GM19023 (cell line): ENCODE measurements at regions not wholly inside any gene's neighbourhood (a gene's known extent, or its start where the extent isn't known, plus 50 kb on each side); places are given as distances from the start of the nearest gene placed in this dataset.
A peak's percentile ranks its signal among the peaks of the same experiment; 100 is the strongest.

ENCODE experiments used
- ATAC-seq: cut with Tn5 transposase; IDR thresholded peaks from one replicate; pipeline ENCODE4 v1.9.1; 2021; ENCODE audit warnings: mild to moderate bottlenecking, moderate library complexity; ENCODE audit not compliant: unreplicated experiment

GRCh38 chr3:148254402-148254801 lies 443.3 kb upstream of the AGTR1 start:
- no peak for ATAC-seq

GRCh38 chr3:148255981-148256969 lies 441.4 kb upstream of the AGTR1 start:
- no peak for ATAC-seq

GRCh38 chr3:148262980-148263379 lies 434.7 kb upstream of the AGTR1 start:
- no peak for ATAC-seq

GRCh38 chr3:148265841-148266240 lies 431.9 kb upstream of the AGTR1 start:
- ATAC-seq, result no peak

DNA sequence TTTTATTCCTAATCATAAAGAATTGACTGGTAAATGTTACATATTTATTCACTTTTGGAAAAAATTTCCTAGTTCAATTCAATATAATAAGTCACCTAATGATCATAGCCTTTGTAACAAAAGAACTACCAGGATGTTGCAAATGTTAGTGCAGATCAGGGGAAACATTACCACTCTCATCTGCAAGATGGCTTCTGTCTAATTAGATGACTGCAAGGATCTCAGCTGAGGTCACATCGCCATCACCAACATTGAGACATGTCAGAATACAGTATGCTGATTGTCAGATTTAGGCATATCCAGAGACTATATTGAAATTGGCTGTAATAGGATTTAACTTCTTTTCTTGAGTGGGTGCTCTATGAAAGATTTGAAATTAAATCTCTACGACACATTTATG lies 431.4 kb upstream of the AGTR1 start:
- ATAC-seq, result no peak

- ATAC-seq, result no peak
Measured at GRCh38 chr3:148269816-148270215, 427.9 kb upstream of the AGTR1 start.

- no peak for ATAC-seq
Measured at GRCh38 chr3:148280623-148281242, 417.0 kb upstream of the AGTR1 start.

DNA sequence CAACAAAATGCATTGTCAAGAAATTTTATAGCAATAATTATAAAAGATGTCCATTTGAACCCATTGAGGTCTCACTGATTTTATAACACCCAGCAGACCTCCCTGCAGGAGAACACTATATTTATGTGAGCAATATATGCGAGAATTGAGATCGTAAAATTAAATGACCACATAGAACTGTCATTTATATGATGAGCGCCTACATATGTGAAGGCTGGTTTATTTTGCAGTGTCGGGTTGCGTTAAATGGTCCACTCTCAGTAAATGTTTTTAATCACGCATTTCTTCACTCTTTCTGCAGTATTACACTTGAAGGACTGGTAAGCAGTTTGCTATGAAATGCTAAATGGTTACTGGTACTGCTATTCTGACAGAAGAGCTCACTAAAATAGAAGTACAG lies 408.5 kb upstream of the AGTR1 start:
- ATAC-seq, result no peak

- ATAC-seq, result no peak
Measured at GRCh38 chr3:148297013-148297412, 400.7 kb upstream of the AGTR1 start.

GRCh38 chr3:148307443-148307843 lies 390.3 kb upstream of the AGTR1 start:
- ATAC-seq, result no peak

DNA sequence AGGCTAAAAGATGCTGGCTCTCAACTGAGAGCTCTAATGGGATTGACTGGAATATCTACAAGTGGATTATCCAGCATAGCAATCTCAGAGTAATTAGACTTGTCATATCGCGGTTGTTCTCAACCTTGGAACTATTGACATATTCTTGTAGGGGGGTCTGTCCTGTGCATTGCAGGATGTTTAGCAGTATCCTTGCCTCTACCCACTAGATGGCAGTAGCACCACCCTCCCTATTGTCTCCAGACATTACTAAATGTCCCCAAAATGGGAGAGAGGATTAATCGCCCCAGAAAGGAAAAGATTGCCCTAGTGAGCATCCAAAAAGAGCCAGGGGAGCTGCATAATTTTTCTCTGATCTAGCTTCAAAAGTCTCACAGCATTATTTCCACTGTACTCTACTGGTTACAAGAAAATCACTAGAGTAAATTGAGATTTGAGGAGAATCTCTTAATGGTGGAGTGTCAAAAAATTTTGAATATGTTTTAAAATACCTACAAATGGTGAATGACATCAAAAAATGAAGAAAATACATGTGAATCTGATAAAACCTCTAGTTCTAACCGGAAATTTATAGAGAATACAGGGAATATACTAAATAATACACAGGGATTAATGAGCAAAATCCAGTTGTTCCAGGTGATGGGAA lies 388.2 kb upstream of the AGTR1 start:
- peak; percentile 96 for ATAC-seq

GRCh38 chr3:148315756-148316155 lies 381.9 kb upstream of the AGTR1 start:
- no peak for ATAC-seq

DNA sequence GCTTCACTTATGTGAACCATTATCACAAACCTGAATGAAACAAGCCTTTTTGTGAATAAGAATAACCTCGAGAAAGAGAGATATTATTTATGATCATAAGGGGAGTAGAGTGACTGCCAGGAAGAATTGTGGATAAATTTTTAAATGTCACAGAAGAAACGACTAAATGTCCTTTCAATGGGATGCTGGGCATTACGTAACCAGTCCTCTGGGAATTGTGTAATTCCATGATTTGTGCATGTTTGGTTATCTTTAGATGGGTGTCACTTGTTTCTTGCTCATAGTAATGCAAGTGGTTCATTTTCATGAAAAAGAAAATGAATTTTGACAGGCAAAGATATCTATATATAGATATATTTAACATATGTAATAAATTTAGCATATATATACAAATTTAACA lies 379.5 kb upstream of the AGTR1 start:
- ATAC-seq, result no peak

DNA sequence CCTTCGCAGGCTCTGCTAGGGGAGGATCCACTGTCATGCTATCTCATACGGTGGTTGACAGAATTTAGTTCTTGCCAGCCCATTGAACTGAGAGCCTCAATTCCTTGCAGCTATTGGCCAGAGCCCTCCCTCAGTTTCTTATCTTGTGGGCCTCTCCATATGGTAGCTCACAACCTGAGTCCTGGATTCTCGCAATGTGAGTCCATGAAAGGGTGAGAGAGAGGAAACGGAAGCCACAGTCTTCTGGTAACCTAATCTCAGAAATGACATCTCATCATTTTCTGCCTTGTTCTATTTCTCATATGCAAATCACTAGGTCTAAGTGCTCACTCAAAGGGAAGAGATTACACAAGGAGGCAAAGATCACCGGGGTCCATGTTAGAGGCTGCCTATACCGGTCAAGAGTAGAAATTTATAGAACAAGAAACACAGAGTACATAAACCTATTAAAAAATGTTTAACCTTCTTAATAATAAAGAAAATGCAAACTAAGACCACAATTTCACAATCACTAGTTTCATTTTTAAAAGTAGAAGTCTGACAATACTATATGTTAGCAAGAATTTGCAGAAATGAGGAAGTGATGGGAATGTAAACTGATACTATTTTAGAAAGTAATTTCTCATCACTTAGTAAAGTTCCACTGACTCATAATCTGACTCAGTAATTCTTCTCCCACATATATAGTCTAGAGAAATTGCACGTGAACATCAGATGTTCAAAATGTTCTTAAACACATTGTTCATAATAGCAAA lies 378.4 kb upstream of the AGTR1 start:
- peak; percentile 94 for ATAC-seq

- ATAC-seq, result no peak
Measured at GRCh38 chr3:148319960-148320359, 377.7 kb upstream of the AGTR1 start.

GRCh38 chr3:148329481-148330235 lies 368.0 kb upstream of the AGTR1 start:
- no peak for ATAC-seq

DNA sequence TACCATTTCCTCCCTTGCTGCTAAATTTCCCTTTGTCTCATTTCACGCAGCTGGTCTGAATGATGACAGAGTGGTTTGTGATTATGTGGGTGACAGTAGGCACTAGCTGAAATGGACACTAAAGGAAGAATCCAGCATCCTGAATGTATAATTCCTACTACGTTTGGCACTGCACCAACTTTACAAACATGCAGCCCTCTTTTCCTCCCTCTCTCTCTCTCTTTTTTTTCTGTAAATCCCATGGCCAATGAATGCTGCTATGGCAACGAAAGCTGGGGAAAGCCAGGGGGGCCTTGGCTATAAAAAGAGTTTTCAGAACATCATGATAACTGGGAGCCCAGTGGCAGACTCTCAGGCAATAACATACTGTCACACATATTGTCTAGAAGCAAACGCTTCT lies 367.2 kb upstream of the AGTR1 start:
- no peak for ATAC-seq

DNA sequence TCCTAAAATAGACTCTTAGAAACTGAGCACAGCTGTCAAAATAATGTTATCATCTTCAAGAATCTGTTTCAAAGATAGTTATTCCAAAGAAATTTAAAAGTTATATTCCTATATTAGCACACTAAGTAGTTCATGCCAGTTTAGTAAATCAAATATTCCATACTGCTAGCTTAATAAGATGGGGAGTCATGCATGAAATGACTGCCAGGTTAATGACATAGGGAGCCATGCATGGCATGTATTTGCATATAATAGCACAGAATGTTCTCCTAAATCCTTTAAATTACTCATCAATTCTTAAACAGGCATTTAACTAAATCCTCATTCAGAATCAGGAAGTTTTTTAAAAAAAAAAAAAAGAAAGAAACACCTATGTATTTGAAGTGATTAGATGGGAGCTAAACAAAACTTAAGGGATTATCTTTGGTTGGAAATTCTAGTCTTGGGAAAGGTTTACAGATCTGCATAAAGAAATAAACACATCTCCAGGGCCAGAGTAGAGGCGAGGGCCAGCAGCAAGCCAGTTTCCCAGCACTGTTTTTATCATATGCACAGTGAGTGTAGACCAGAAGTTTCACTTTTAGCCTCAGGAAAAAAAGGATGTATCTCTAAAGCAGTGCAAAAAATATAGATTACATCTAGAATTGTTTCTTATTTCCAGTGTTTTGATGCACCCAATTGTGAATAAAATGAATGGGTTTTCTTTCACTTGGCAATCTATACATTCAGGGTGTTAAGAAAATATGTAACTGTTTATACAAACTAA lies 366.4 kb upstream of the AGTR1 start:
- ATAC-seq, result no peak

DNA sequence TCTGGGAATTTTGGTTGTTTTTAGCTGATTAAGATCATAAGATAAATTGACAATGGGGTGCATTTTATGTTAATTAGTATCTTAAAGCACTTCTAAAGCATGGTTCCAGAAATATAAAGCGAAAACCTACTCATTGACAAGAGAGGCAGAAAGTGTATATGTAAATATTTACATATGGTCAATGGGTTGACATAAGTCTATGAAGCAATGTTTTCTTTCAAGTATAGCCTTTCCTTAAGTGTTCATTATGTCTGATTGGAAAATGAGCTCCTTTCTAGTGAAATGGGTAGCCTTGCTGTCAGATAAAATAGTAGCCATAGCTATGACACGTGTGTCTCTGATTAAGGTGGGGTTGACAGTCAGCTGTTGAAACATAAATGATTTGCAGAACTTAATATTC lies 365.2 kb upstream of the AGTR1 start:
- ATAC-seq, result no peak

GRCh38 chr3:148333091-148333490 lies 364.6 kb upstream of the AGTR1 start:
- no peak for ATAC-seq
